Thyroid gland (tissue), 4 donors: ENCODE measurements at regions not wholly inside any gene's neighbourhood (a gene's known extent, or its start where the extent isn't known, plus 50 kb on each side); places are given as distances from the start of the nearest gene placed in this dataset.

Source experiments
- DNase-seq, 2 donors: peaks; one replicate each; pipeline ENCODE4 v3.0.0-alpha.2; 2019
- H3K27ac ChIP-seq, 3 donors: fragments of 200-600 bp; sonication (generic); 1 replicate in 2 of 3; 2 replicates in 1 of 3; pipeline ENCODE4 v1.5.1; 2016 to 2019; ENCODE audit warnings: mild to moderate bottlenecking in 1 of 3, moderate library complexity in 1 of 3
- H3K27me3 ChIP-seq: fragments of 200-600 bp; sonication (generic); one replicate; pipeline ENCODE4 v1.5.1; 2019
- H3K36me3 ChIP-seq, 2 donors: fragments of 200-600 bp; sonication (generic); one replicate each; pipeline ENCODE4 v1.5.1; 2016 to 2019
- H3K4me1 ChIP-seq, 2 donors: fragments of 200-600 bp; sonication (generic); one replicate each; pipeline ENCODE4 v1.5.1; 2017 to 2019
- H3K4me3 ChIP-seq, 3 donors: fragments of 200-600 bp; sonication (generic); replicated peaks in 1 of 3; 1 replicate in 2 of 3; 2 replicates in 1 of 3; pipeline ENCODE4 v1.5.1; 2016; ENCODE audit warnings: mild to moderate bottlenecking in 1 of 3
- H3K9me3 ChIP-seq: fragments of 200-600 bp; sonication (generic); one replicate; pipeline ENCODE4 v1.5.1; 2017
- CTCF ChIP-seq, 6 experiments: fragments of 200-600 bp in 3 of 6; fragments of 450-650 bp in 3 of 6; sonication (generic) in 3 of 6; IDR thresholded peaks; one replicate each; pipeline ENCODE4 v1.5.1; 2016 to 2019; ENCODE audit warnings: antibody characterized with exemption in 6 of 6, mild to moderate bottlenecking in 2 of 6, inconsistent platforms in 1 of 6, moderate library complexity in 1 of 6
- POLR2A ChIP-seq, 2 donors: fragments of 450-650 bp; IDR thresholded peaks; one replicate each; pipeline ENCODE4 v1.6.1; 2017; ENCODE audit warnings: antibody characterized with exemption in 2 of 2, mild to moderate bottlenecking in 2 of 2, moderate library complexity in 1 of 2
- WGBS, 2 donors: methylation state at CpG; one replicate each; pipeline ENCODE4 v1.1.5; 2017; 5-methylcytosine and 5-hydroxymethylcytosine counted together
- intact Hi-C: fragments of 100-400 bp; cut with DNase I; formaldehyde crosslinking; loops from one replicate; pipeline ENCODE4 v1.15.1; 2023

DNA sequence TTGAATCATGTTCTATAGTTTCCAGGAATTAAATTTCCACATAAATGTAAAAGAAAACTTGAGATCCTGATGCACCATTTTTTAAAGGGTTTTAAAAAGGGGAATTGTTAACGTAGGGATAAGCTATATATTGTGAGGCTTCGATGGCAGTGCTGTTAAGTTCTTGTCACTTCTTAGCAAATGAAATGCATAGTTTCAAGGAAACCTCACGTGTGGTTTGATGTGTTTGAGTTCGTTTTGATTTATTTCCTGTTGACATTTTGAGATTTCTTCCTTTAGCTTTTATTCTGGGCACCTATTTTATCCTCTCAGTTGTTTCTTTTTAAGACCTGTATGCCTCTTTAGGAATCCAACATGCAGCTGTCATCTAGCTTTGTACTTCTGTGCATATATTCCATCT is 301.0 kb downstream of the DOCK8 start:
- H3K4me1 ChIP-seq: peaks cover 0 to 10% of the 10 kb centered on the region in 2 donors
- intact Hi-C loops: no loop called here
- no peak overlapping the region for H3K27ac ChIP-seq
- TF ChIP-seq POLR2A (IDR thresholded peaks at IDR 0.05) (no peak), CTCF (IDR thresholded peaks at IDR 0.05) (no peak)
- 81 to 84% methylated on average over 4 of the region's 4 CpGs for WGBS, 2 donors
- H3K4me3 ChIP-seq: no peak overlapping the region
- DNase-seq: no peak
- no peaks in the 10 kb centered on the region for H3K36me3 ChIP-seq
- no peaks in the 10 kb centered on the region for H3K27me3 ChIP-seq
- H3K9me3 ChIP-seq: no peaks in the 10 kb centered on the region

- H3K4me3 ChIP-seq: no peak overlapping the region
- intact Hi-C loops: no loop called here
- 93 to 94% methylated on average over 4 of the region's 4 CpGs for WGBS, 2 donors
- no peak for TF ChIP-seq CTCF (IDR thresholded peaks at IDR 0.05)
- TF ChIP-seq POLR2A (IDR thresholded peaks at IDR 0.05): no peak
- no peaks in the 10 kb centered on the region for H3K9me3 ChIP-seq
- DNase-seq: no peak
- H3K36me3 ChIP-seq: no peaks in the 10 kb centered on the region
- no peak overlapping the region for H3K27ac ChIP-seq
- no peaks in the 10 kb centered on the region for H3K27me3 ChIP-seq
- peaks cover 8 to 12% of the 10 kb centered on the region in 2 donors for H3K4me1 ChIP-seq
Observed at GRCh38 chr9:517993-518392, 303.3 kb downstream of the DOCK8 start.

DNA sequence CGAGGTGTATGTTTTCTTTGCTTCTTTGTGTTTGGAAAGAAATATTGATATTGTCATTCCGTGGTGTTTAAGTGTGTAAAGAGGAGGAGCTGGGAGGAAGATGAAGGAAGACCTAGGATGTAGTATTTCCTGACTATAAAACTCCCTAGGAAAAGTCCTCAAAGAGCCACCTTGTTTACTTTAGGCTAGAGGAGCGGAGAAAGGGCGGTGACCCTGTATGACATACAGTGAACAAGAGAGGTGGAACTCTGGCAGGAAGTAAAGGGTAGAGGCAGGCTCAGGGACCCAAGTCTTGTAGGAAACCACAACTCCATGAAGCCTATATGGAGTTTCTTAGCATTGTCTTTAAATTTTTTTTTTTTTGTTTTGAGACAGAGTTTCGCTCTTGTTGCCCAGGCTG is 303.9 kb downstream of the DOCK8 start:
- DNase-seq: no peak
- intact Hi-C loops: no loop called here
- H3K36me3 ChIP-seq: no peaks in the 10 kb centered on the region
- H3K27ac ChIP-seq: no peak overlapping the region
- H3K4me3 ChIP-seq: no peak overlapping the region
- TF ChIP-seq CTCF (IDR thresholded peaks at IDR 0.05): no peak
- H3K27me3 ChIP-seq: no peaks in the 10 kb centered on the region
- WGBS, 2 donors: 65 to 87% methylated on average over 5 of the region's 5 CpGs
- no peaks in the 10 kb centered on the region for H3K9me3 ChIP-seq
- H3K4me1 ChIP-seq: peaks cover 12 to 13% of the 10 kb centered on the region in 2 donors

- no peaks in the 10 kb centered on the region for H3K36me3 ChIP-seq
- H3K27ac ChIP-seq: no peak overlapping the region
- DNase-seq: no peak
- WGBS, 2 donors: 72 to 76% methylated on average over 3 of the region's 3 CpGs
- peaks cover 12 to 20% of the 10 kb centered on the region in 2 donors for H3K4me1 ChIP-seq
- no peaks in the 10 kb centered on the region for H3K27me3 ChIP-seq
- intact Hi-C loops: no loop called here
- no peaks in the 10 kb centered on the region for H3K9me3 ChIP-seq
- TF ChIP-seq POLR2A (IDR thresholded peaks at IDR 0.05): no peak
- no peak for TF ChIP-seq CTCF (IDR thresholded peaks at IDR 0.05)
- no peak overlapping the region for H3K4me3 ChIP-seq
Observed at GRCh38 chr9:519579-519978, 304.9 kb downstream of the DOCK8 start.

DNA sequence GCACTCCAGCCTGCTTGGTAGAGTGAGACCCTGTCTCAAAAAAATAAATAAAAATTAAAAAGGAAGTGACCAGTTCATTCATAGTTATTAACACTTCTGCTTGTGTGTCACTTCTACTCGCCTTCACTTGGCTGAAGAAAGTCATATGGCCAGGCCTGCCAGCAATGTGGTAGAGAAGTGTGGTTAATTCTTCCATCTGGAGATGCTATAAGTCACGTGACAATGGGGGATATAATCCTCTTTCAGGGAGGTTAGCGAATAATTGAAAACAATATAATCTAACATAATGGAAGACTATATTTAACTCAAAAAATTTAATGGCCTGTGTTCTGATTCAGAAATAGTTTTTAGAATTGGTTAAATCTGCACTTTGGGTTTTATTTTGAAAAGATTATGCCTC is 305.6 kb downstream of the DOCK8 start:
- TF ChIP-seq POLR2A (IDR thresholded peaks at IDR 0.05) (no peak), CTCF (IDR thresholded peaks at IDR 0.05) (no peak)
- DNase-seq: no peak
- intact Hi-C loops: no loop called here
- Histone ChIP-seq H3K27me3 (no peaks in the 10 kb centered on the region), H3K36me3 (no peaks in the 10 kb centered on the region), H3K9me3 (no peaks in the 10 kb centered on the region), H3K27ac (no peak overlapping the region), H3K4me3 (no peak overlapping the region), H3K4me1 (peaks cover 12 to 20% of the 10 kb centered on the region in 2 donors)
- 85% methylated on average over 3 of the region's 3 CpGs for WGBS, 2 donors
